ENCODE measurements at regions not wholly inside any gene's neighbourhood (a gene's known extent, or its start where the extent isn't known, plus 50 kb on each side); places are given as distances from the start of the nearest gene placed in this dataset.
A peak's percentile ranks its signal among the peaks of the same experiment; 100 is the strongest.

DNA sequence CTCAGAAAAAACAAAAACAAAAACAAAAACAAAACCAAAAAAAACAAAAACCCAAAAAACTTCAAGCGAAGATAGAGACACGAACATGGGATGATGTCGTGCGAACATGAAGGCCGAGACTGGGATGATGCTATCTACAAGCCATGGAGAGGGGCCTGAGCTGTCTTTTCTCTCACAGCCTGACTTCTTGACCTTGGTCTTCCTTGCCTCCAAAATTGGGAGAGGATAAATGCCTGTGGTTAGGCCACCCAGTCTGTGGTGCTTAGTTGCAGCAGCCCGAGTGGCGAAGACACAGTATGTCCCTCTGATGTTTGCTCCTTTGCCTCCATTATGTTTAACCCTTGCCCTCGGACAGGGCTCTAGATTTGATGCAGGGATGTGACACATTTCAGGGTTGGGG lies 130.4 kb upstream of the BASP1 start:
- no peak overlapping the region for H3K4me3 ChIP-seq (replicated peaks; ENCODE audit: low read depth, low read length)
- TF ChIP-seq, protein P1, sequence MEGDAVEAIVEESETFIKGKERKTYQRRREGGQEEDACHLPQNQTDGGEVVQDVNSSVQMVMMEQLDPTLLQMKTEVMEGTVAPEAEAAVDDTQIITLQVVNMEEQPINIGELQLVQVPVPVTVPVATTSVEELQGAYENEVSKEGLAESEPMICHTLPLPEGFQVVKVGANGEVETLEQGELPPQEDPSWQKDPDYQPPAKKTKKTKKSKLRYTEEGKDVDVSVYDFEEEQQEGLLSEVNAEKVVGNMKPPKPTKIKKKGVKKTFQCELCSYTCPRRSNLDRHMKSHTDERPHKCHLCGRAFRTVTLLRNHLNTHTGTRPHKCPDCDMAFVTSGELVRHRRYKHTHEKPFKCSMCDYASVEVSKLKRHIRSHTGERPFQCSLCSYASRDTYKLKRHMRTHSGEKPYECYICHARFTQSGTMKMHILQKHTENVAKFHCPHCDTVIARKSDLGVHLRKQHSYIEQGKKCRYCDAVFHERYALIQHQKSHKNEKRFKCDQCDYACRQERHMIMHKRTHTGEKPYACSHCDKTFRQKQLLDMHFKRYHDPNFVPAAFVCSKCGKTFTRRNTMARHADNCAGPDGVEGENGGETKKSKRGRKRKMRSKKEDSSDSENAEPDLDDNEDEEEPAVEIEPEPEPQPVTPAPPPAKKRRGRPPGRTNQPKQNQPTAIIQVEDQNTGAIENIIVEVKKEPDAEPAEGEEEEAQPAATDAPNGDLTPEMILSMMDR (IDR thresholded peaks at IDR 0.05; ENCODE audit: low read length, missing control alignments), result no peak
- DNase-seq (ENCODE audit: low read depth), result no peak

DNA sequence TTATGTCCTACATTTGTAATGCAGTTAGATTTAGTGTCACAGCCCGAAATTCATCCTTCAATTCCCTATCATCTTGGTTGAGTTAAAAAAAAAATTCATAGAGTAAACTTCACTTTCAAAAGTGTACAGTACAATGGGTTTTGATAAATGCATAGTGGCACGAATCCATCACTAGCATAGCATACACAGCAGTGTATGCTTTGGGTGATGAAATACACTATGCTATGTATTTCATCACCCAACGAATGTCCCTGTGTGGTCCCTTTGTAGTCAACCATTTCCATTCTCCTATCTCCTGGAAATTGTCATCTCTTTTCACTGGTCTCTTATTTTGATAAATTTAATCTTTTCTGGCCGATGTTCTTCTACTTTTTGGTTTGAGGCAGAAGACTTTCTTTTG lies 129.4 kb upstream of the BASP1 start:
- no peak for DNase-seq (ENCODE audit: low read depth)
- TF ChIP-seq, protein P1 (IDR thresholded peaks at IDR 0.05; ENCODE audit: low read length, missing control alignments), result no peak
- H3K4me3 ChIP-seq (replicated peaks; ENCODE audit: low read depth, low read length), result no peak overlapping the region

DNA sequence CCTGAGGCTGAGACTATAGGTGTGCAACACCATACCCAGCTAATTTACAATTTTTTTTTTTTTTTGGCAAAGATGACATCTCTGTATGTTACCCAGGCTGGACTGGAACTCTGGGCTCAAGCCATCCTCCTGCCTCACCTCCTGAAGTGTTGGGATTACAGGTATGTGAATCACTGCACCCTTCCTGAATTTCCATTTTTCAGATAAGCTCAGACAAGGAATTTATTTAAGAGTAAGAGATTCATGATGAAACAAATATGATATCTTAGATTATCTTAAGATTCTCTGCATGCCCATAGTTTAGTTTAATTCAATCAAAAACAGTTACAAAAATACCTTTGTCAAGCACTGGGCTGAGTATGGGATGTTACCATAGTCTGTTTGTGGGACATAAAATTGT lies 128.4 kb upstream of the BASP1 start:
- no peak overlapping the region for H3K4me3 ChIP-seq (replicated peaks; ENCODE audit: low read depth, low read length)
- DNase-seq (ENCODE audit: low read depth), result no peak
- TF ChIP-seq, protein P1 (IDR thresholded peaks at IDR 0.05; ENCODE audit: low read length, missing control alignments), result no peak

DNA sequence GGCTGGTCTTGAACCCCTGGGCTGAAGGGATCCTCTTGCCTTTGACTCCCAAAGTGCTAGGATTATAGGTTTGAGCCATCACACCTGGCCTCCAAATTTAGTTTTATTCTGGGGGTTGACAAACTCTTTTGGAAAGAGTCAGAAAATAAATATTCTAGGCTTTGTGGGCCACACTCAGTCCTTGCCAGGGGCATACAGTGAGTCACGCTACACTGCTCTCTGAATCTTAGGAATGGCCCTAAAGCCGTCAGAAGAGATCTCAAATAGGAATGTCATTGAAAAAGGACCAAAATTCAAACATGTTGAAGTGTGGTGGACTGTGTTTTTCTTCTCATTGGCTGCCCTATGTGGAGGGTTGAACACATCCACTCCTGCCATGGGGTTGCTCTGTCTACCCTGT lies 127.7 kb upstream of the BASP1 start:
- H3K4me3 ChIP-seq (replicated peaks; ENCODE audit: low read depth, low read length), result no peak overlapping the region
- no peak for DNase-seq (ENCODE audit: low read depth)
- TF ChIP-seq, protein P1 (IDR thresholded peaks at IDR 0.05; ENCODE audit: low read length, missing control alignments), result no peak

DNA sequence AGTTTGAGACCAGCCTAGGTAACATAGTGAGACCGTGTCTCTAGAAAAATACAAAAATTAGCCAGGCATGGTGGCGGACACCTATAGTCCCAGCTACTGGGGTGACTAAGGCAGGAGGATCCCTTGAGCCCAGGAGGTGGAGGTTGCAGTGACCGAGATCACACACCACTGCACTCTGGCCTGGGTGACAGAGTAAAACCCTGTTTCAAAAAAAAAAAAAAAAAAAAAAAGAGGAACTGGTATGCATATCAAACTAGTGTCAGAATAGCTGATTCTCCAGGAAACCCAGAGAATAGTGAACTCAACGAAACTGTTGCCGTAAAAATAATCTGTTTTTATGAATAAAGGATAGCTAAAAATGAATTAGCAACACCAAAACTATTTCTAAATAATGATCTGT lies 126.6 kb upstream of the BASP1 start:
- TF ChIP-seq, protein P1 (IDR thresholded peaks at IDR 0.05; ENCODE audit: low read length, missing control alignments), result no peak
- H3K4me3 ChIP-seq (replicated peaks; ENCODE audit: low read depth, low read length), result no peak overlapping the region
- no peak for DNase-seq (ENCODE audit: low read depth)

DNA sequence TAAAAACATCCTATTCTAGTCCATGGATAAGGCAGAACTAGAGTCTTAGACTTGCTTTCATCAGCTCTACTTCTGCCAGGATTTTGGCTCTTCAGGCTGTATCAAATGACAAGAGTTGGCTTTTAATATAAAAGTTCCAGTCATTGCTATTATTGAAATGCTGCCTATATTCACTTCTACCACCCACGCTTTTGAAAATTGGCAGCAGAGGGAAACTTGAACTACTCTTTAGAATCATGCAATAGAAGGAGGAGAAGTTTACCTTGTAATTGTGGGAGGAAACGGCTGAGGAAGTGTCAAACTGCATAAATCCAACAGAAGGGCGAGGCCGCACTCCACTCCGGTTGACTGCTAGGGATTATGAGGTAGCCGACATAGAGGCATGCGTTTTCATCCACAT lies 122.6 kb upstream of the BASP1 start:
- TF ChIP-seq, protein P1 (IDR thresholded peaks at IDR 0.05; ENCODE audit: low read length, missing control alignments), result no peak

DNA sequence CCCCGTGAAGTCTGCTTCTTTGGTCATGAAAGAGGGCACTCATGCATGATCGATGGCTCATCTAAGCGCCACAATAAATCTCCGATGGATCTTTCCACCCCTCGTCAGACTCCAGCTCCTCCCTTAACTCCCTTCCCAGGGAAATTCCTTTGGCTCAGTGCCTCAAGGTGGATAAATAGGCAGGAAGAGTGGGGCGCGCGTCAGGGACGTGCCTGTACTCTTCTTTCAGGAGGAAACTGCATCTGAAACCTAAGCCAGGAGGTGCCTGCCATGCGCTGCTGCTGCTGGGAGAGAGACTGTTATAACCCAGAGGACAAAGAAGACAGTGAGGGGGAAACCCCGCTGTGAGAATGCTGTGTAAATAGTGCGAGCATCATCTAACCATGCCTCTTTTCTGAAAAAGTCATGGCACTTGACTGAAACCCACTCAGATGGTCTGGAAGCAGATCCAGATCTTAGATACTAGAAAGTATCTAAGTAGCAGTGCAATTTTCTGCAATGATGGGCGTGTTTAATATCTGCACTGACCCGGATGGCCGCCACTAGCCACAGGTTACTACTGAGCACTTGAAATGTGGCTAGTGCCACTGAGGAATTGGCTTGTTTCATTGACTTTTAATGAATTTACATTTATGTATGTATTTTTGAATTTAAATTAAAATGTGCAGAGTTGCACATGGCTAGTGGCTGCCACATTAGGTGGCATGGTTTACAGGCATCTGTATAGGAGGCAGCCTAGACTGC lies 120.3 kb upstream of the BASP1 start:
- no peak for DNase-seq (ENCODE audit: low read depth)
- TF ChIP-seq, protein P1 (IDR thresholded peaks at IDR 0.05; ENCODE audit: low read length, missing control alignments), result no peak
- no peak overlapping the region for H3K4me3 ChIP-seq (replicated peaks; ENCODE audit: low read depth, low read length)

More for the DNA sequence above, 122.6 kb upstream of the BASP1 start:
- peak; percentile 26 for DNase-seq (ENCODE audit: low read depth)
- H3K4me3 ChIP-seq (replicated peaks; ENCODE audit: low read depth, low read length), result no peak overlapping the region

All from fibroblast of pulmonary artery (primary cell).